LHCN-M2 (cell line): ENCODE measurements at regions not wholly inside any gene's neighbourhood (a gene's known extent, or its start where the extent isn't known, plus 50 kb on each side); places are given as distances from the start of the nearest gene placed in this dataset.

ENCODE experiments used
- DNase-seq: peaks from one replicate; pipeline ENCODE4 v3.0.0-alpha.2; 2012; ENCODE audit warnings: low read depth

DNA sequence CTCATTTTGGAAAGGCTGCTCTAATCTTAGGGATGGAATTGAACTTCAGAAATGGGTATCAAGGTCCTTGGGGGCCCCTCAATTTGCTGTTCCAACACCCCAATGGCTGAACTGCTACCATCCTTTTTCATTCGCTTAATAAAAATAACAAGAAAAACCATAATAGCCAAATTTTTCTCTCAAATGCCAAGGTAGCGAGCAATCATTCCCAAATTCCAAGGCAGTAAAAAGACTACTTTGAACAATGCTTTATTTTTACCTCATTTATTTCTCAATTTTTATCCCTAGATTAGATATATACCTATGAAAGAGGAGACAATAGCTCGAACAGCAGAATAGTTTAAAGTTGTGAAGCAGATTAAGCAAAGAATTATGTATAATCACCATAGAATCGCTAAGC, 323.4 kb upstream of the SLC7A11 start:
- no peak for DNase-seq

GRCh38 chr4:138562544-138562991, 320.4 kb upstream of the SLC7A11 start:
- peak; percentile 45 for DNase-seq

DNA sequence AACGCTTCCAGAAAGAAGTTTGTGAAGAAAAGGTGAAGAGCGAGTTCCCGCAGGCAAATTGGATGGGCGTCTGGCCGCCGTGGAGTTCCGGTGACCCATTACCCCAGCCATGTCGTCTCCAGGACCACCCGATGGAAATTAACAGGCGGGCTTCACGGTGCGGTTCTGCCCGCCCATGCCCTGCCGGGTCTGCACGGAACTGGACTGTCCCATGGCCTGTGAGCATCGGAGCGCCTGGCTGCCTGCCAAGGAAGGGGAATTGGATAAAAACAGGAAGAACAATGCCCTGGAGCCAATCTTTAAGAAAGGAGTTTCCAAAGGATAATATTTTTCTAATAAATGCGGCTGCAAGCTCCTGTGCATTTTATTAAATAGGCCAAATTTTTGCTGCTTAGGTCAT, 319.8 kb upstream of the SLC7A11 start:
- DNase-seq, result no peak

DNA sequence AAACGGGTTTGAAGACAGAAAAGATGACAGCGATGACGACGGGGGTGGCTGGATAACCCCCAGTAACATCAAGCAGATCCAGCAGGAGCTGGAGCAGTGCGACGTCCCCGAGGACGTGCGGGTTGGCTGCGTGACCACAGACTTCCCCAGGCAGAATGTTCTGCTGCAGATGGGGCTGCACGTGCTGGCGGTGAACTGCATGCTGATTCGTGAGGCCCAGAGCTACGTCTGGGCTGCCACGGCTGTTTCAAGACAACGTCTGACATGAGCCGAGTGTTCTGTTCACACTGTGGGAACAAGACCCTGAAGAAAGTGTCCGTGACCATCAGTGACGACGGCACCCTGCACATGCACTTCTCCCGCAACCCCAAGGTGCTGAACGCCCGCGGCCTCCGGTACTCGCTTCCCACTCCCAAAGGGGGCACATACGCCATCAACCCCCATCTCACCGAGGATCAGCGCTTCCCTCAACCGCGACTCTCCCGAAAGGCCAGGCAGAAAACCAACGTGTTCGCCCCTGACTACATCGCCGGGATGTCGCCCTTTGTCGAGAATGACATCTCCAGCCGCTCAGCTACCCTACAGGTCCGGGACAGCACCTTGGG, 319.2 kb upstream of the SLC7A11 start:
- no peak for DNase-seq

GRCh38 chr4:138560448-138560847, 318.3 kb upstream of the SLC7A11 start:
- DNase-seq, result no peak

- DNase-seq, result no peak
Measured at GRCh38 chr4:138558886-138559285, 316.7 kb upstream of the SLC7A11 start.

- DNase-seq, result peak; percentile 26
Measured at GRCh38 chr4:138555584-138555983, 313.4 kb upstream of the SLC7A11 start.

GRCh38 chr4:138555108-138555507, 313.0 kb upstream of the SLC7A11 start:
- DNase-seq, result no peak

DNA sequence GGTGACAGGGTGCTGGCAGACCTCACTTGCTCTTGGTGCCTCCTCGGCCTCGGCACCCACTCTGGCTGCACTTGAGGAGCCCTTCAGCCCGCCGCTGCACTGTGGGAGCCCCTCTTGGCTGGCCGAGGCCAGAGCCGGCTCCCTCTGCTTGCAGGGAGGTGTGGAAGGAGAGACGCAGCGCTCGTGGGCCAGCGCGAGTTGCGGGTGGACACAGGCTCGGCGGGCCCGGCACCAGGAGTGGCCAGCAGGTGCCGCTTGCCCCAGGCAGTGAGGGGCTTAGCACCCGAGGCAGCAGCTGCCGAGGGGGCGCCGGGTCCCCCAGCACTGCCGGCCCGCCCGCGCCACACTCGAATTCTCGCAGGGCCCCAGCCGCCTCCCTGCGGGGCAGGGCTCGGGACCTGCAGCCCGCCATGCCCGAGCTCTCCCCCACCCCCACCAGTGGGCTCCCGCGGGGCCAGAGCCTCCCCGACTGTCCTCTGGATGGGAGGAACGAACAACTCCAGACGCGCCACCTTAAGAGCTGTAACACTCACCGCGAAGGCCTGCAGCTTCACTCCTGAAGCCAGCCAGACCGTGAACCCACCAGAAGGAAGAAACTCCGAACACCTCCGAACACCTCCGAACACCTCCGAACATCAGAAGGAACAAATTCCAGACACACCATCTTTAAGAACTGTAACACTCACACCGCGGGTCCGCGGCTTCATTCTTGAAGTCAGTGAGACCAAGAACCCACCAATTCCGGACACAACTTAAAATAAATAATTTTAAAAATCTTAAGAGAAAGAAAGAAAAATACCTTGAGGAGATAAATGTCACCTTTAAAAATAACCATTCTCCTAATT, 311.1 kb upstream of the SLC7A11 start:
- DNase-seq, result no peak

GRCh38 chr4:138542191-138542776, 300.1 kb upstream of the SLC7A11 start:
- DNase-seq, result peak; percentile 11

DNA sequence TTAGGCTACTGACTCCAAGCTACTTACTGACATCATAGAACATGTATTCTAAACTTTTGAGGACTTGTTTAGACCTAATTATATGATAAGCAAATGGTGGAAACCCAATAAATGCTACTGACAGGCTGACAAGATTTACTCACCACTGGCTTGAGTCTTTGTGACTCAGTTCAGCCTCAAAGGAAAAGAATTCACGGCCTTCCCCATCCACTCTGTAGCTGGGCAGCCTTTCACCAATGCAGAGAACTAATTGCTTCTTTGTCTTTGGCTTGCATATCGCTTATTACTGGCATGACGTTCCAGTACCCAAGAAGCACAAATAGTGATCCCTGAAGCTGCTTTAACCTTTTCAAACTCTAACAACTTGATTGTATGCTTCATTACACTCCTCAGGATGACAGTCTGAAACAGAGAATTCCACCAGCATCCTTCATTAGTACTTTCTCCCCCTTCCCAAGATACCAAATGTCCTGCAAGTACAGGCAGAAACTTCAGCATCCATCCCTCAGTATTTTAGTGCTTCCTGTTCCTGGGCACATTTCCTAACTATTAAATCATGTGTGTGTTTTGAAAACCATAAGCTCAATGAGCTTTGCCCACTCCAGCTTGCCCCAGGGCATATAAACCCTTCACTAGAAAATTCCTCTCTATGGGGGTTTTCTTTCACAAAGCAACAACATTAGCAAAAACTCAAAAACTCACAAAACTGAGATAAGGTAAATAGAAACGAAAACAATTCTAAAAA, 298.1 kb upstream of the SLC7A11 start:
- no peak for DNase-seq

GRCh38 chr4:138538743-138539142, 296.6 kb upstream of the SLC7A11 start:
- no peak for DNase-seq

- no peak for DNase-seq
Measured at GRCh38 chr4:138537731-138538490, 295.8 kb upstream of the SLC7A11 start.

DNA sequence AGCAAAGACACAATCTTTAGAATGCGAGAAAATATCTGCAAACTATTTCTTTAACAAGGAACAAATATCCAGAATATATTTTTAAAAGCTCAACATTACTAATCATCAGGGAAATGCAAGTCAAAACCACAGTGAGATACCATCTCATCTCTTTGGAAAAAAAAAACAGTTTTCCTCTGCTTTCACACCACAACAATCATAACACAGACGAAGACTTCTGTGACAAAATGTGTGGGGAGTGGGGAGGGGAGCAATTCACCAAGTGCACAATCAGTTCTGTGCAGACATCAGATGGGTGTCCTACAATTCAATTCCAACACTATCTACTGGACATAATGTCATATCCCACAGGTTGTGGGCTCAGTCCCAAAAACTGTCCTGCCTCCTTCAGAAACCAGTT, 293.2 kb upstream of the SLC7A11 start:
- no peak for DNase-seq

- no peak for DNase-seq
Measured at GRCh38 chr4:138522366-138522765, 280.2 kb upstream of the SLC7A11 start.

- DNase-seq, result no peak
Measured at GRCh38 chr4:138521809-138522208, 279.7 kb upstream of the SLC7A11 start.

- no peak for DNase-seq
Measured at GRCh38 chr4:138519436-138519835, 277.3 kb upstream of the SLC7A11 start.

DNA sequence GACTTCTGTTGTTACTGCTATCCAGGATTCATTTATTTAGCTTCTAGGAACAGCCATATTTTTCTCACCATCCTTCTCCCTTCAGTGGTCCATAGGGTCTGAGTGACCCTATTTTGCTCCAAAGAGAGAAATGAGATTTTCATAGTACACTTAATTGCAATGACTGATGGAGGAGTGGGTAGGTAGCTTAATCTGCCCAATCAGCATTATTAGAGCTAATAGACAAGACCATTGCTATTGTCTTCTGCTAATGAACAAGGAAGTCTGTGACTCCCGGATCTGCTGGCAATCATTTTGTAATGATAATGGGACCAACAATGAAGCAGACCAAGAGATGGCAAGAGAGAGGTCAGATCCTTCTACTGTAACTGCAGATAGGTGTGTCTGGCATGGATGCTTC, 271.4 kb upstream of the SLC7A11 start:
- no peak for DNase-seq

GRCh38 chr4:138512756-138513155, 270.6 kb upstream of the SLC7A11 start:
- peak; percentile 64 for DNase-seq

- peak; percentile 63 for DNase-seq
Measured at GRCh38 chr4:138510053-138510452, 267.9 kb upstream of the SLC7A11 start.

DNA sequence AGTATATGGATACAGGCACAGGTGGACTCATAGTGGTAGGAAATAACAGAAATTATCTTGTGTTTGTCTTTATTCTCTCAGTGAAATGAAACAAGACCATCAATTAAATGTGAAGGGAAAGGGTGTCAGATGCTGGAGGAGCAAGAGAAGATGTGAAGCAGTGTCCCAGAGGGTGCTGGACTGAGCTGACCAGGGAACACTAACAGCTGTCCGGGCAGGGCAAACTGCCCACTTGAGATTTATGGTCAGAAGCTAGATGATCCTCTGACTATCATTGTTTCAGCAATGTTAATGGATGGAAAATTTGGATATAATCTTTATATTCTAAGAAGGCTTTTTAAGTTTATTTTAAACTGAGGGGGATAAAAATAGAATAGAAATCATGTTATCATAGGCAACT, 267.2 kb upstream of the SLC7A11 start:
- DNase-seq, result peak; percentile 52
